ENCODE measurements at regions not wholly inside any gene's neighbourhood (a gene's known extent, or its start where the extent isn't known, plus 50 kb on each side); places are given as distances from the start of the nearest gene placed in this dataset.

- TF ChIP-seq ZFX (IDR thresholded peaks at IDR 0.05; ENCODE audit: borderline replicate concordance) (no peak), CTCF (IDR thresholded peaks at IDR 0.05) (no peak)
These were observed 229.2 kb downstream of the C1D start for GRCh38 chr2:67833632-67834031.

All from 22Rv1 (cell line).